B cell (primary cell): ENCODE measurements at regions not wholly inside any gene's neighbourhood (a gene's known extent, or its start where the extent isn't known, plus 50 kb on each side); places are given as distances from the start of the nearest gene placed in this dataset.

Experiments used
- ATAC-seq: fragments of 200-7000 bp; cut with Tn5 transposase; one replicate; pipeline ENCODE4 v1.10.0; 2021; ENCODE audit warnings: low read depth, mild to moderate bottlenecking, moderate number of reproducible peaks, moderate library complexity
- CTCF ChIA-PET: fragments of 350-600 bp; sonication (Branson Sonifier 250); formaldehyde crosslinking; loops from one replicate; lab custom pipeline; 2021; ENCODE audit warnings: antibody characterized with exemption, inconsistent platforms; lab: Charles Lee
- POLR2A ChIA-PET: fragments of 350-600 bp; sonication (Branson Sonifier 250); formaldehyde crosslinking; loops from one replicate; lab custom pipeline; 2021; ENCODE audit warnings: antibody characterized with exemption; lab: Charles Lee
- DNase-seq: peaks from one replicate; pipeline ENCODE4 v3.0.0; 2013
- H2AFZ ChIP-seq: 2 replicates; pipeline ENCODE4 v1.6.1; 2012; ENCODE audit warnings: mild to moderate bottlenecking, low read depth, low read length; ENCODE audit not compliant: insufficient read depth, poor library complexity, severe bottlenecking
- H3K27ac ChIP-seq, 2 donors: 1 replicate in 1 of 2; 2 replicates in 1 of 2; pipeline ENCODE4 v1.5.1; 2012 to 2013; ENCODE audit warnings: low read length in 2 of 2, mild to moderate bottlenecking in 2 of 2, moderate library complexity in 1 of 2
- H3K27me3 ChIP-seq, 4 experiments: fragments of 200-600 bp in 1 of 4; sonication (generic) in 1 of 4; replicated peaks in 1 of 4; 1 replicate in 2 of 4; 2 replicates in 2 of 4; pipeline versions ENCODE4 v1.6.1 to v1.7.0; 2013 to 2016; ENCODE audit warnings: low read length in 3 of 4, mild to moderate bottlenecking in 2 of 4, mixed read lengths in 1 of 4, moderate library complexity in 1 of 4; ENCODE audit not compliant: insufficient read depth in 4 of 4, control insufficient read depth in 3 of 4; ENCODE audit errors: control extremely low read depth in 1 of 4
- H3K36me3 ChIP-seq, 2 experiments: replicated peaks in 1 of 2; 1 replicate in 1 of 2; 2 replicates in 1 of 2; pipeline versions ENCODE4 v1.6.1 to v1.7.1; 2013; ENCODE audit warnings: low read length in 1 of 2; ENCODE audit not compliant: insufficient read depth in 2 of 2, control insufficient read depth in 1 of 2; ENCODE audit errors: control extremely low read depth in 1 of 2, extremely low read depth in 1 of 2
- H3K4me1 ChIP-seq, 2 donors: fragments of 200-600 bp in 1 of 2; sonication (generic) in 1 of 2; 1 replicate in 1 of 2; 2 replicates in 1 of 2; pipeline versions ENCODE4 v1.5.1 to v1.6.1; 2013 to 2017; ENCODE audit warnings: low read length in 2 of 2; ENCODE audit not compliant: control insufficient read depth in 2 of 2, insufficient read depth in 2 of 2
- H3K4me2 ChIP-seq: replicated peaks from 2 replicates; pipeline ENCODE3; 2012; ENCODE audit warnings: mild to moderate bottlenecking, low read depth, low read length; ENCODE audit not compliant: poor library complexity, severe bottlenecking
- H3K4me3 ChIP-seq, 5 experiments: fragments of 200-600 bp in 1 of 5; sonication (generic) in 1 of 5; 1 replicate in 3 of 5; 2 replicates in 2 of 5; pipeline versions ENCODE4 v1.5.1 to v1.7.0; 2011 to 2016; ENCODE audit warnings: low read length in 4 of 5, mild to moderate bottlenecking in 4 of 5, low read depth in 2 of 5, control low read depth in 1 of 5, moderate library complexity in 1 of 5; ENCODE audit not compliant: insufficient read depth in 1 of 5; ENCODE audit errors: control extremely low read depth in 1 of 5, extremely low read depth in 1 of 5
- H3K79me2 ChIP-seq: fragments of 200-600 bp; sonication (generic); one replicate; pipeline ENCODE4 v1.6.0; 2016; ENCODE audit warnings: low read length; ENCODE audit not compliant: control insufficient read depth, insufficient read depth
- H3K9ac ChIP-seq: fragments of 200-600 bp; sonication (generic); 2 replicates; pipeline ENCODE4 v1.6.1; 2017; ENCODE audit warnings: mild to moderate bottlenecking, low read length, moderate library complexity
- H3K9me3 ChIP-seq, 3 donors: one replicate each; pipeline versions ENCODE4 v1.6.1 to v1.7.1; 2013; ENCODE audit warnings: low read length in 2 of 3; ENCODE audit not compliant: control insufficient read depth in 2 of 3, insufficient read depth in 1 of 3; ENCODE audit errors: control extremely low read depth in 1 of 3
- H4K20me1 ChIP-seq: 2 replicates; pipeline ENCODE4 v1.6.0; 2012; ENCODE audit warnings: mild to moderate bottlenecking, low read length; ENCODE audit not compliant: insufficient read depth, control insufficient read depth, poor library complexity, severe bottlenecking
- H3K27ac Mint-ChIP-seq: one replicate; pipeline ENCODE4 v1.8.0; 2021; ENCODE audit warnings: mixed read lengths
- H3K27me3 Mint-ChIP-seq: one replicate; pipeline ENCODE4 v1.8.0; 2021; ENCODE audit warnings: mixed read lengths
- H3K4me1 Mint-ChIP-seq: one replicate; pipeline ENCODE4 v1.8.0; 2021; ENCODE audit warnings: mixed read lengths
- H3K4me3 Mint-ChIP-seq: one replicate; pipeline ENCODE4 v1.8.0; 2021; ENCODE audit warnings: mixed read lengths
- H3K9me3 Mint-ChIP-seq: one replicate; pipeline ENCODE4 v1.8.0; 2022; ENCODE audit warnings: mixed read lengths; ENCODE audit not compliant: insufficient read depth
- CTCF ChIP-seq: fragments of 200-600 bp; IDR thresholded peaks from one replicate; pipeline ENCODE4 v1.8.0; 2022; ENCODE audit warnings: antibody characterized with exemption, mild to moderate bottlenecking
- EZH2 ChIP-seq: IDR thresholded peaks from 2 replicates; pipeline ENCODE4 v1.6.1; 2012; ENCODE audit warnings: borderline replicate concordance, low read depth, mild to moderate bottlenecking, moderate library complexity, low read length; ENCODE audit not compliant: insufficient read depth, poor library complexity, severe bottlenecking
- WGBS: methylation state at CpG from one replicate; pipeline ENCODE4 v1.1.5; 2013; ENCODE audit warnings: missing lambda C conversion rate; ENCODE audit not compliant: insufficient coverage; 5-methylcytosine and 5-hydroxymethylcytosine counted together
- intact Hi-C: fragments of 100-400 bp; cut with micrococcal nuclease; formaldehyde crosslinking; loops from one replicate; pipeline ENCODE4 v1.10.0; 2022

GRCh38 chr10:55747244-55747643 lies 613.8 kb downstream of the ZWINT start:
- Histone ChIP-seq H4K20me1 (no peaks in the 10 kb centered on the region), H3K27ac (no peak overlapping the region), H2AFZ (no peak overlapping the region), H3K27me3 (no peaks in the 10 kb centered on the region), H3K4me2 (no peak overlapping the region), H3K9ac (no peak overlapping the region), H3K36me3 (no peaks in the 10 kb centered on the region), H3K4me3 (no peak overlapping the region), H3K4me1 (no peaks in the 10 kb centered on the region), H3K79me2 (no peaks in the 10 kb centered on the region), H3K9me3 (no peaks in the 10 kb centered on the region)
- ChIA-PET POLR2A (no interaction called here), CTCF (no interaction called here)
- Mint-ChIP-seq H3K27me3 (no peaks in the 10 kb centered on the region), H3K9me3 (no peaks in the 10 kb centered on the region), H3K4me1 (no peaks in the 10 kb centered on the region), H3K4me3 (no peak overlapping the region), H3K27ac (no peak overlapping the region)
- WGBS = 69% methylated on average over 3 of the region's 3 CpGs
- no peak for DNase-seq
- ATAC-seq = no peak
- intact Hi-C loops = no loop called here
- TF ChIP-seq EZH2 (no peak), CTCF (no peak)

GRCh38 chr10:55746002-55746401 lies 615.1 kb downstream of the ZWINT start:
- no peaks in the 10 kb centered on the region for H3K9me3 Mint-ChIP-seq
- no peaks in the 10 kb centered on the region for H3K79me2 ChIP-seq
- H3K4me3 ChIP-seq = no peak overlapping the region
- intact Hi-C loops = no loop called here
- DNase-seq (no peak), ATAC-seq (no peak)
- ChIA-PET POLR2A (no interaction called here), CTCF (interaction anchor here (0.5 kb wide), 1 partner anchor 25 kb away, joined by 4 read pairs; no protein-coding TSS in a partner anchor)
- no peak overlapping the region for H2AFZ ChIP-seq
- H4K20me1 ChIP-seq = no peaks in the 10 kb centered on the region
- no peak for TF ChIP-seq CTCF
- TF ChIP-seq EZH2 = no peak
- no peaks in the 10 kb centered on the region for H3K27me3 Mint-ChIP-seq
- no peak overlapping the region for H3K27ac Mint-ChIP-seq
- WGBS = no CpG with 5 or more reads among the region's 1 CpG
- no peak overlapping the region for H3K4me3 Mint-ChIP-seq
- no peak overlapping the region for H3K27ac ChIP-seq
- H3K4me1 Mint-ChIP-seq = no peaks in the 10 kb centered on the region
- H3K4me2 ChIP-seq = no peak overlapping the region
- no peaks in the 10 kb centered on the region for H3K4me1 ChIP-seq
- no peaks in the 10 kb centered on the region for H3K9me3 ChIP-seq
- no peak overlapping the region for H3K9ac ChIP-seq
- no peaks in the 10 kb centered on the region for H3K36me3 ChIP-seq
- no peaks in the 10 kb centered on the region for H3K27me3 ChIP-seq
